ENCODE measurements at regions not wholly inside any gene's neighbourhood (a gene's known extent, or its start where the extent isn't known, plus 50 kb on each side); places are given as distances from the start of the nearest gene placed in this dataset.

DNA sequence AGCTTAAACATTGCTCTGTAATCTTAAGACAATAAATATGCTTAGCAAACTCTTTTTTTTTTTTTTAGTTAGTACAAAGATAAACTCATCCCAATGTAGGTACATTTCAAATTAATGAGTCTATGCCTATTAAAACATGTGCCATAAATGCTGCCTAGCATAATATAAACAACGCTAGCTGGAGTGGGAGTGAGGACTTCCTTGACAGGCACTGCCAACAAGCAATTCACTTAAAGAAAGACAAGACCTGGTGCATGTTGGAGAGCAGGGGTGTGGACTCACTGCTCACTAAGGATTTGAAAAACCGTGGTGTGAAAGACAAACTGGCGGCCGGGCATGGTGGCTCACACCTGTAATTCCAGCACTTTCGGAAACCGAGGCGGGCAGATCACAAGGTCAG lies 187.2 kb upstream of the RGS6 start:
- intact Hi-C loops (cut with micrococcal nuclease) (no loop called here), dilution Hi-C loops (cut with MboI; ENCODE audit: extremely low pct_ligation_motif_present, low sequenced_read_pairs) (no loop called here)
- Histone ChIP-seq H3K9ac (replicated peaks; ENCODE audit: extremely low read depth, insufficient read depth, low read length) (no peak overlapping the region), H3K9me3 (replicated peaks; ENCODE audit: control insufficient read depth, insufficient read depth, low read length) (no peaks in the 10 kb centered on the region), H3K27me3 (ENCODE audit: control insufficient read depth in 2 of 2, insufficient read depth in 2 of 2, low read length in 2 of 2) (no peaks in the 10 kb centered on the region), H4K20me1 (replicated peaks; ENCODE audit: control insufficient read depth, extremely low read depth, insufficient read depth, low read length) (no peaks in the 10 kb centered on the region), H3K4me1 (ENCODE audit: control insufficient read depth, extremely low read depth, insufficient read depth, low read length) (no peaks in the 10 kb centered on the region), H3K9me1 (replicated peaks; ENCODE audit: control insufficient read depth, extremely low read depth, insufficient read depth, low read length) (no peaks in the 10 kb centered on the region), H3K36me3 (ENCODE audit: control insufficient read depth in 2 of 2, extremely low read depth in 1 of 2, insufficient read depth in 2 of 2, low read length in 2 of 2) (no peaks in the 10 kb centered on the region), H3K27ac (ENCODE audit: insufficient read depth, low read depth, low read length) (no peak overlapping the region), H3K79me2 (ENCODE audit: control insufficient read depth, insufficient read depth, low read length) (no peaks in the 10 kb centered on the region), H3K4me3 (replicated peaks in 1 of 3; ENCODE audit: insufficient read depth in 1 of 3, low read depth in 1 of 3, low read length in 3 of 3) (no peak overlapping the region), H2AFZ (ENCODE audit: low read depth, low read length) (no peak overlapping the region), H3K4me2 (ENCODE audit: insufficient read depth, low read length) (no peak overlapping the region)
- BruUV-seq (replicated peaks): no TSS peak
- no peak for FAIRE-seq
- DNase-seq (ENCODE audit: low read depth, low spot score): no peak
- ChIA-PET CTCF (interaction anchor here (1.1 kb wide), 1 partner anchor 8 kb away, joined by 5 read pairs; no protein-coding TSS in a partner anchor), POLR2A (interaction anchor here (0.6 kb wide), 1 partner anchor 469 kb away, joined by 3 read pairs; no protein-coding TSS in a partner anchor)
- TF ChIP-seq, protein P1, sequence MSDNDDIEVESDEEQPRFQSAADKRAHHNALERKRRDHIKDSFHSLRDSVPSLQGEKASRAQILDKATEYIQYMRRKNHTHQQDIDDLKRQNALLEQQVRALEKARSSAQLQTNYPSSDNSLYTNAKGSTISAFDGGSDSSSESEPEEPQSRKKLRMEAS (IDR thresholded peaks at IDR 0.05; ENCODE audit: insufficient read depth, insufficient read length): no peak
- no peak for TF ChIP-seq EZH2 (IDR thresholded peaks at IDR 0.05; ENCODE audit: borderline replicate concordance, low read depth, low read length, severe bottlenecking)
- no peak for TF ChIP-seq FOS (IDR thresholded peaks at IDR 0.05; ENCODE audit: borderline replicate concordance, insufficient read depth, low read length)
- TF ChIP-seq POLR2AphosphoS5 (IDR thresholded peaks at IDR 0.05; ENCODE audit: insufficient read depth, low read depth, low read length): no peak
- no peak for TF ChIP-seq JUN (IDR thresholded peaks at IDR 0.05; ENCODE audit: borderline replicate concordance, insufficient read depth, insufficient read length, low read depth)
- TF ChIP-seq, protein P2, sequence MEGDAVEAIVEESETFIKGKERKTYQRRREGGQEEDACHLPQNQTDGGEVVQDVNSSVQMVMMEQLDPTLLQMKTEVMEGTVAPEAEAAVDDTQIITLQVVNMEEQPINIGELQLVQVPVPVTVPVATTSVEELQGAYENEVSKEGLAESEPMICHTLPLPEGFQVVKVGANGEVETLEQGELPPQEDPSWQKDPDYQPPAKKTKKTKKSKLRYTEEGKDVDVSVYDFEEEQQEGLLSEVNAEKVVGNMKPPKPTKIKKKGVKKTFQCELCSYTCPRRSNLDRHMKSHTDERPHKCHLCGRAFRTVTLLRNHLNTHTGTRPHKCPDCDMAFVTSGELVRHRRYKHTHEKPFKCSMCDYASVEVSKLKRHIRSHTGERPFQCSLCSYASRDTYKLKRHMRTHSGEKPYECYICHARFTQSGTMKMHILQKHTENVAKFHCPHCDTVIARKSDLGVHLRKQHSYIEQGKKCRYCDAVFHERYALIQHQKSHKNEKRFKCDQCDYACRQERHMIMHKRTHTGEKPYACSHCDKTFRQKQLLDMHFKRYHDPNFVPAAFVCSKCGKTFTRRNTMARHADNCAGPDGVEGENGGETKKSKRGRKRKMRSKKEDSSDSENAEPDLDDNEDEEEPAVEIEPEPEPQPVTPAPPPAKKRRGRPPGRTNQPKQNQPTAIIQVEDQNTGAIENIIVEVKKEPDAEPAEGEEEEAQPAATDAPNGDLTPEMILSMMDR (IDR thresholded peaks at IDR 0.05; ENCODE audit: extremely low read depth in 1 of 2, insufficient read depth in 1 of 2, low read depth in 1 of 2, low read length in 2 of 2): no peak
- TF ChIP-seq POLR2A (IDR thresholded peaks at IDR 0.05; ENCODE audit: low read depth, low read length): no peak
- no peak for TF ChIP-seq MYC (IDR thresholded peaks at IDR 0.05; ENCODE audit: low read depth, low read length)
- TF ChIP-seq GATA2 (IDR thresholded peaks at IDR 0.05; ENCODE audit: insufficient read depth, insufficient read length, low read depth, low read length): no peak
